Fibroblast of mammary gland (primary cell): ENCODE measurements at regions not wholly inside any gene's neighbourhood (a gene's known extent, or its start where the extent isn't known, plus 50 kb on each side); places are given as distances from the start of the nearest gene placed in this dataset.
"Not testable (repeated sequence)": the region's sequence is repeated elsewhere in the genome, so short reads cannot be mapped to it uniquely, and the experiment has no call there.

Source experiments
- DNase-seq: peaks from one replicate; pipeline ENCODE4 v3.0.0-alpha.2; 2010; ENCODE audit warnings: low read depth
- H3K4me3 ChIP-seq: 2 replicates; pipeline ENCODE4 v1.5.1; 2011; ENCODE audit warnings: low read depth, mild to moderate bottlenecking, low read length, moderate library complexity; ENCODE audit not compliant: control insufficient read depth
- TF ChIP-seq, protein P1 (sequence below): conservative IDR thresholded peaks from 2 replicates; pipeline ENCODE4 v1.5.1; 2011; ENCODE audit warnings: low read depth, low read length, inconsistent platforms; ENCODE audit not compliant: control insufficient read depth, insufficient read depth

GRCh38 chr5:57002959-57003485 is 51.1 kb upstream of the MIER3 start:
- TF ChIP-seq, protein P1, sequence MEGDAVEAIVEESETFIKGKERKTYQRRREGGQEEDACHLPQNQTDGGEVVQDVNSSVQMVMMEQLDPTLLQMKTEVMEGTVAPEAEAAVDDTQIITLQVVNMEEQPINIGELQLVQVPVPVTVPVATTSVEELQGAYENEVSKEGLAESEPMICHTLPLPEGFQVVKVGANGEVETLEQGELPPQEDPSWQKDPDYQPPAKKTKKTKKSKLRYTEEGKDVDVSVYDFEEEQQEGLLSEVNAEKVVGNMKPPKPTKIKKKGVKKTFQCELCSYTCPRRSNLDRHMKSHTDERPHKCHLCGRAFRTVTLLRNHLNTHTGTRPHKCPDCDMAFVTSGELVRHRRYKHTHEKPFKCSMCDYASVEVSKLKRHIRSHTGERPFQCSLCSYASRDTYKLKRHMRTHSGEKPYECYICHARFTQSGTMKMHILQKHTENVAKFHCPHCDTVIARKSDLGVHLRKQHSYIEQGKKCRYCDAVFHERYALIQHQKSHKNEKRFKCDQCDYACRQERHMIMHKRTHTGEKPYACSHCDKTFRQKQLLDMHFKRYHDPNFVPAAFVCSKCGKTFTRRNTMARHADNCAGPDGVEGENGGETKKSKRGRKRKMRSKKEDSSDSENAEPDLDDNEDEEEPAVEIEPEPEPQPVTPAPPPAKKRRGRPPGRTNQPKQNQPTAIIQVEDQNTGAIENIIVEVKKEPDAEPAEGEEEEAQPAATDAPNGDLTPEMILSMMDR = no peak
- no peak for DNase-seq

GRCh38 chr5:57003566-57003965 is 51.6 kb upstream of the MIER3 start:
- not testable (repeated sequence) for DNase-seq, H3K4me3 ChIP-seq

More at GRCh38 chr5:57002959-57003485, 51.1 kb upstream of the MIER3 start:
- H3K4me3 ChIP-seq = no peak overlapping the region

DNA sequence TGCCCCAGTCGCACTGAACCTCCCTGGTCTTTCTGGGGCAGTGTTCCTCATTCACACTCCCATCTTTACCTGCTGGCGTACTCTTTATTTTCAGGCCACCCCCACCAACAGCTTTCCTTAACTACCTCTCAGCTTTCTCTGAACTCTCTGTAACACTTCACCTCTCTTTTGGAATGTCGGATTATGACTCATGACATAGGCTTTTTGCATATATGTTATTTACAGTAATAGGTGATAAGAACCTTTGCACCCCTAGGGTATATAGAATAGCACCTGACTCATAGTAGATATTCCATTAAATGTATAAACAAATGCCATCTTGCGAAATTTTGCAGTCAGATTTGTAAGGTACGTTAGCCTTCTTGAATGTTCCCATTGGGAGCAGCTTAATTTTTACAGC is 52.9 kb upstream of the MIER3 start:
- TF ChIP-seq, protein P1 = no peak
- no peak overlapping the region for H3K4me3 ChIP-seq
- no peak for DNase-seq

DNA sequence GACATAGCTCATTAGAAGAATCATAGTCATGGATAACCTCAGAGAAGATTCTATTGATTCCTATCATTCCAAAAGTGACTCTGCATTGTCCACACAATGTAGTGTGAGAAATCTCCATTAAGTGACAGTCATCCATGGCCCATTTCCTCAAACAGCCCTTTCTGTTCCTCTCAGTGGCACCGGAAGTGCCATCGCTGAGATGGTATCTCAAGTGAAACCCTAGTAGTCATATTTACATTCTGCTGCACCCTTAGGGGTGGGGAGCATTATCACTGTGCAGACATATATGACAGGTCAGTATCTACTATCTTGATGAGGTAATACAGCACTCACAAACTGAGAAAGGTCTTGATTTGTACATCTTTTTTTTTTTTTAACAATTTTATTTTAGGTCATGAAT is 55.4 kb upstream of the MIER3 start:
- H3K4me3 ChIP-seq = no peak overlapping the region
- DNase-seq = no peak
- TF ChIP-seq, protein P1 = no peak

GRCh38 chr5:57009811-57010210 is 57.9 kb upstream of the MIER3 start:
- DNase-seq = no peak
- TF ChIP-seq, protein P1 = no peak
- no peak overlapping the region for H3K4me3 ChIP-seq

GRCh38 chr5:57010786-57011185 is 58.9 kb upstream of the MIER3 start:
- no peak overlapping the region for H3K4me3 ChIP-seq
- TF ChIP-seq, protein P1 = no peak
- no peak for DNase-seq

DNA sequence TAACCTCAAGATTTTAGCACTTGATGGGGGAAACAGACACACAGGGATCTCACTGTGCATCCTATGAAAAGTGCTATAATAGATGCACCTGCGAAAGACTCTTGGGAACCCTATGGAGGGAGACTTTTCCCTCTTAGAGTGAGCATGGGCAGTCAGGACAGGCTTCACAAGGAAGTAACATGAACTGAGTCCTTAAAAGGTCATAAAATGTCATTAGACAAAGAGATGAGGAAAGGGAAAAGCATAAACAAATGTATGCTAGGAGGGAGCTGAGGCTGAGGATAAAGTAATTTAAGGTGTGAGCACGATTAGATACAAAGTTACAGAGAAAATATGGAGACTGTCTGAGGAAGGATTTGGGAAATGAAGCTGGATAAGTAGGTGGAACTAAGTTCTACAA is 60.6 kb upstream of the MIER3 start:
- no peak overlapping the region for H3K4me3 ChIP-seq
- TF ChIP-seq, protein P1 = no peak
- no peak for DNase-seq
